Ishikawa (cell line): ENCODE measurements at regions not wholly inside any gene's neighbourhood (a gene's known extent, or its start where the extent isn't known, plus 50 kb on each side); places are given as distances from the start of the nearest gene placed in this dataset.

Experiments
- CEBPB ChIP-seq: IDR thresholded peaks from 2 replicates; pipeline ENCODE4 v1.6.1; 2012
- CREB1 ChIP-seq: IDR thresholded peaks from 2 replicates; pipeline ENCODE4 v1.6.1; 2012; ENCODE audit warnings: low read depth
- EGR1 ChIP-seq: IDR thresholded peaks from 2 replicates; pipeline ENCODE4 v1.6.1; 2012
- EP300 ChIP-seq: IDR thresholded peaks from 2 replicates; pipeline ENCODE4 v1.6.1; 2012; ENCODE audit warnings: borderline replicate concordance
- FOXM1 ChIP-seq: IDR thresholded peaks from 2 replicates; pipeline ENCODE4 v1.6.1; 2012; ENCODE audit warnings: low read depth, borderline replicate concordance
- NFIC ChIP-seq: IDR thresholded peaks from 2 replicates; pipeline ENCODE4 v1.6.1; 2012
- RAD21 ChIP-seq: IDR thresholded peaks from 2 replicates; pipeline ENCODE4 v1.6.1; 2012; ENCODE audit warnings: low read depth
- TAF1 ChIP-seq: IDR thresholded peaks from 2 replicates; pipeline ENCODE4 v1.6.1; 2012; ENCODE audit warnings: low read depth, mild to moderate bottlenecking
- TCF12 ChIP-seq: IDR thresholded peaks from 2 replicates; pipeline ENCODE4 v1.6.1; 2012; ENCODE audit warnings: low read depth
- TEAD4 ChIP-seq: IDR thresholded peaks from 2 replicates; pipeline ENCODE4 v1.6.1; 2012
- YY1 ChIP-seq: IDR thresholded peaks from 2 replicates; pipeline ENCODE4 v1.6.1; 2012; ENCODE audit warnings: low read depth
- ZBTB7A ChIP-seq: IDR thresholded peaks from 2 replicates; pipeline ENCODE4 v1.6.1; 2012; ENCODE audit warnings: low read depth
- TF ChIP-seq, protein P1 (sequence below): IDR thresholded peaks from 2 replicates; pipeline ENCODE4 v1.6.1; 2012
- TF ChIP-seq, protein P2 (sequence below): IDR thresholded peaks from 2 replicates; pipeline ENCODE4 v1.6.1; 2012; ENCODE audit warnings: low read depth, mild to moderate bottlenecking
- TF ChIP-seq, protein P3 (sequence below): IDR thresholded peaks from 2 replicates; pipeline ENCODE4 v1.6.1; 2012

- TF ChIP-seq RAD21 (no peak), NFIC (no peak), TEAD4 (no peak), EP300 (no peak), FOXM1 (no peak), EGR1 (no peak), YY1 (no peak)
- TF ChIP-seq, protein P1, sequence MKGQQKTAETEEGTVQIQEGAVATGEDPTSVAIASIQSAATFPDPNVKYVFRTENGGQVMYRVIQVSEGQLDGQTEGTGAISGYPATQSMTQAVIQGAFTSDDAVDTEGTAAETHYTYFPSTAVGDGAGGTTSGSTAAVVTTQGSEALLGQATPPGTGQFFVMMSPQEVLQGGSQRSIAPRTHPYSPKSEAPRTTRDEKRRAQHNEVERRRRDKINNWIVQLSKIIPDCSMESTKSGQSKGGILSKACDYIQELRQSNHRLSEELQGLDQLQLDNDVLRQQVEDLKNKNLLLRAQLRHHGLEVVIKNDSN, result no peak
- TF ChIP-seq, protein P2, sequence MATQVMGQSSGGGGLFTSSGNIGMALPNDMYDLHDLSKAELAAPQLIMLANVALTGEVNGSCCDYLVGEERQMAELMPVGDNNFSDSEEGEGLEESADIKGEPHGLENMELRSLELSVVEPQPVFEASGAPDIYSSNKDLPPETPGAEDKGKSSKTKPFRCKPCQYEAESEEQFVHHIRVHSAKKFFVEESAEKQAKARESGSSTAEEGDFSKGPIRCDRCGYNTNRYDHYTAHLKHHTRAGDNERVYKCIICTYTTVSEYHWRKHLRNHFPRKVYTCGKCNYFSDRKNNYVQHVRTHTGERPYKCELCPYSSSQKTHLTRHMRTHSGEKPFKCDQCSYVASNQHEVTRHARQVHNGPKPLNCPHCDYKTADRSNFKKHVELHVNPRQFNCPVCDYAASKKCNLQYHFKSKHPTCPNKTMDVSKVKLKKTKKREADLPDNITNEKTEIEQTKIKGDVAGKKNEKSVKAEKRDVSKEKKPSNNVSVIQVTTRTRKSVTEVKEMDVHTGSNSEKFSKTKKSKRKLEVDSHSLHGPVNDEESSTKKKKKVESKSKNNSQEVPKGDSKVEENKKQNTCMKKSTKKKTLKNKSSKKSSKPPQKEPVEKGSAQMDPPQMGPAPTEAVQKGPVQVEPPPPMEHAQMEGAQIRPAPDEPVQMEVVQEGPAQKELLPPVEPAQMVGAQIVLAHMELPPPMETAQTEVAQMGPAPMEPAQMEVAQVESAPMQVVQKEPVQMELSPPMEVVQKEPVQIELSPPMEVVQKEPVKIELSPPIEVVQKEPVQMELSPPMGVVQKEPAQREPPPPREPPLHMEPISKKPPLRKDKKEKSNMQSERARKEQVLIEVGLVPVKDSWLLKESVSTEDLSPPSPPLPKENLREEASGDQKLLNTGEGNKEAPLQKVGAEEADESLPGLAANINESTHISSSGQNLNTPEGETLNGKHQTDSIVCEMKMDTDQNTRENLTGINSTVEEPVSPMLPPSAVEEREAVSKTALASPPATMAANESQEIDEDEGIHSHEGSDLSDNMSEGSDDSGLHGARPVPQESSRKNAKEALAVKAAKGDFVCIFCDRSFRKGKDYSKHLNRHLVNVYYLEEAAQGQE, result no peak
Observed at GRCh38 chr14:86334355-86334754, 804.4 kb downstream of the FLRT2 start.

DNA sequence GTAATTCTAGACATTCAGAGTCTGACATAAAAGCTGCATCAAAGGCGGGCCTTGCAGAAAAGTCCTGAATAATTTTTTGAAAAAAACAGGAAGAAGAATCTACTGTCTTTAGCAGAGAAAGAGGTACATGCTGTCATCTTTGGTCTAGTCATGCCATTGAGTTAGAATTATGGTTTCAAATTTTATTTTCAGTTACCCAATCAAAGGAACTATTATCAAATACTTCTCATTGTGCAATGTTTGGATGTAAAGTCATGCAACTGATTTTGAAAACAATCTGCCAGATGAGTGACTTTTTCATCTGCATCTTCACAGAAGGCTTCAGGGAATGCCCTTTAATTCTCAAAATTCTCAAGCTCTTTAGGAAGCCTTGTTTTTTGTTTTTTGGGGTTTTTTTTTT lies 803.5 kb downstream of the FLRT2 start:
- TF ChIP-seq EP300, result no peak
- TF ChIP-seq, protein P3, sequence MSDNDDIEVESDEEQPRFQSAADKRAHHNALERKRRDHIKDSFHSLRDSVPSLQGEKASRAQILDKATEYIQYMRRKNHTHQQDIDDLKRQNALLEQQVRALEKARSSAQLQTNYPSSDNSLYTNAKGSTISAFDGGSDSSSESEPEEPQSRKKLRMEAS, result no peak
- TF ChIP-seq, protein P1, result no peak

DNA sequence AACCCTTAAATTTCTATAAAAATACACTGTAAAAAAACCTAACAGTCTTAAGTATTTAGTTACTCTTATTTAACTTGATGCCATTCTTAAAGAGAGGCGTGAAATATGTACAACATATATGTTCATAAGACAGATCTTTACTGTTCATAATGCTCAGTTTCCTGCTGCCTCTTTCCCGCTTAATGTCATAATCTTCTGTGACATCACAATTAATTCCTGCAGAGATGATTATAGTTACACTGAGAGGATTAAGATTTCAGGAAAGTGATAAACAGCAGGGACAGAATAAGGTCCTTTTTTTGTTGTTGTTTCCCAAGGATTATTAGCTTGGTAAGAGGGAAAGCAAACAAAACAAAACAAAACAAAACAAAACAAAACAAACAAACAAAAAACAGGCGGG lies 801.4 kb downstream of the FLRT2 start:
- TF ChIP-seq TCF12, result no peak

GRCh38 chr14:86321151-86321550 lies 791.2 kb downstream of the FLRT2 start:
- no peak for TF ChIP-seq FOXM1
- TF ChIP-seq YY1, result no peak
- no peak for TF ChIP-seq TAF1
- TF ChIP-seq CEBPB, result no peak
- TF ChIP-seq ZBTB7A, result no peak
- no peak for TF ChIP-seq TEAD4
- TF ChIP-seq CREB1, result no peak
- no peak for TF ChIP-seq TCF12
- TF ChIP-seq, protein P1, result no peak
- TF ChIP-seq NFIC, result no peak
- TF ChIP-seq EGR1, result no peak
- TF ChIP-seq, protein P2, result no peak
- TF ChIP-seq EP300, result no peak
- no peak for TF ChIP-seq RAD21
- TF ChIP-seq, protein P3, result no peak

DNA sequence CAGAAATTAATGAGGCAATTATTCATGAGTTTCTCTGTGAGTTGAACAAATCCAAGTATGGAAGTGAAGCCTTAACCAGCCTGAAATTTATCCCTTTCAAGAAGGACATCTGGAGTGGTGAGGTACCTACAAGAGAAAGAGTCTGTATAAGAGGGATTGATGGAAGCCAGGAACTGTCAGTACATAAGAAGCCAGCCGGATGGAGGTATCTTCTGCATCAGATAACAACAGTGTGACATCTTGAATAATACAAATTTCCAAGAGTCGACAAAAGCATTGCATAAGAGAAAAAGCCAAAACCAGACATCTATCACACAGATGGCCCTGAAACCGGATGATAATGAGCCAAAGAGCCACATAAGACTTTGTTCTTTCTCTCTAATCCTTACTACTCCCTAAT lies 781.2 kb downstream of the FLRT2 start:
- TF ChIP-seq FOXM1 (no peak), TEAD4 (no peak), NFIC (no peak), EP300 (no peak), CREB1 (no peak), EGR1 (no peak)
- TF ChIP-seq, protein P2, result no peak
- TF ChIP-seq, protein P1, result no peak
